NB4 (cell line): ENCODE measurements at regions not wholly inside any gene's neighbourhood (a gene's known extent, or its start where the extent isn't known, plus 50 kb on each side); places are given as distances from the start of the nearest gene placed in this dataset.

ENCODE experiments used
- CTCF ChIP-seq: IDR thresholded peaks from one replicate; pipeline ENCODE4 v1.5.1; 2012; ENCODE audit warnings: low read depth, low read length
- MAX ChIP-seq: IDR thresholded peaks from 2 replicates; pipeline ENCODE4 v1.6.1; 2011; ENCODE audit warnings: low read depth, low read length
- POLR2A ChIP-seq: IDR thresholded peaks from 2 replicates; pipeline ENCODE4 v1.6.1; 2011; ENCODE audit warnings: mild to moderate bottlenecking; ENCODE audit not compliant: insufficient read length; ENCODE audit errors: extremely low read depth

GRCh38 chr1:60916906-60917305, 165.5 kb upstream of the NFIA start:
- TF ChIP-seq CTCF (no peak), MAX (no peak), POLR2A (no peak)
